ENCODE measurements at regions not wholly inside any gene's neighbourhood (a gene's known extent, or its start where the extent isn't known, plus 50 kb on each side); places are given as distances from the start of the nearest gene placed in this dataset.

DNA sequence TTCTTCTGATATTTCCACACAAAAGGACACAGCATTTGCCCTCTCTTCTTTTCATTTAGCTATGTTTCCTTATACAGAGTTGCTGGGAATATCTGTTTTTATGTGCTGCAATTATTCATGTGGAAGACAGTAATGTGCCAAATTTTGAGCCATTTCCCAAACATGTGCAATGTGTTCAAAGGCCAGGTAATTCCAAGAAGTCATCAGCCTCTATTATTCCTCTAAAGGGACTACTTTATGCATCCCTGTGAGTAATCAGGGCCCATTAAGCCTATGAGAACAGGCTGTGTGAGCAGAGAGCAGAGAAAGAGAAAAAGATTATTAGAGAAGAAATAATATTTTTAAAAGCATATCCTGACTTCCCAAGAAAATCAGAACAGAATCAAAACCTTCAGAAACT lies 107.6 kb upstream of the OSR1 start:
- no peak overlapping the region for H3K4me3 ChIP-seq (replicated peaks; ENCODE audit: low read depth, low read length)
- DNase-seq (ENCODE audit: extremely low read depth, insufficient read length), result no peak
- TF ChIP-seq CTCF (IDR thresholded peaks at IDR 0.05; ENCODE audit: insufficient read depth, low read length, poor library complexity, severe bottlenecking), result no peak
- H3K36me3 ChIP-seq (ENCODE audit: control insufficient read depth, insufficient read depth, low read length), result no peaks in the 10 kb centered on the region
- no peaks in the 10 kb centered on the region for H3K27me3 ChIP-seq (replicated peaks; ENCODE audit: control insufficient read depth, insufficient read depth, low read length)

GRCh38 chr2:19462256-19462645 lies 103.8 kb upstream of the OSR1 start:
- no peaks in the 10 kb centered on the region for H3K36me3 ChIP-seq (ENCODE audit: control insufficient read depth, insufficient read depth, low read length)
- H3K27me3 ChIP-seq (replicated peaks; ENCODE audit: control insufficient read depth, insufficient read depth, low read length), result no peaks in the 10 kb centered on the region
- no peak for TF ChIP-seq CTCF (IDR thresholded peaks at IDR 0.05; ENCODE audit: insufficient read depth, low read length, poor library complexity, severe bottlenecking)
- no peak overlapping the region for H3K4me3 ChIP-seq (replicated peaks; ENCODE audit: low read depth, low read length)
- no peak for DNase-seq (ENCODE audit: extremely low read depth, insufficient read length)

DNA sequence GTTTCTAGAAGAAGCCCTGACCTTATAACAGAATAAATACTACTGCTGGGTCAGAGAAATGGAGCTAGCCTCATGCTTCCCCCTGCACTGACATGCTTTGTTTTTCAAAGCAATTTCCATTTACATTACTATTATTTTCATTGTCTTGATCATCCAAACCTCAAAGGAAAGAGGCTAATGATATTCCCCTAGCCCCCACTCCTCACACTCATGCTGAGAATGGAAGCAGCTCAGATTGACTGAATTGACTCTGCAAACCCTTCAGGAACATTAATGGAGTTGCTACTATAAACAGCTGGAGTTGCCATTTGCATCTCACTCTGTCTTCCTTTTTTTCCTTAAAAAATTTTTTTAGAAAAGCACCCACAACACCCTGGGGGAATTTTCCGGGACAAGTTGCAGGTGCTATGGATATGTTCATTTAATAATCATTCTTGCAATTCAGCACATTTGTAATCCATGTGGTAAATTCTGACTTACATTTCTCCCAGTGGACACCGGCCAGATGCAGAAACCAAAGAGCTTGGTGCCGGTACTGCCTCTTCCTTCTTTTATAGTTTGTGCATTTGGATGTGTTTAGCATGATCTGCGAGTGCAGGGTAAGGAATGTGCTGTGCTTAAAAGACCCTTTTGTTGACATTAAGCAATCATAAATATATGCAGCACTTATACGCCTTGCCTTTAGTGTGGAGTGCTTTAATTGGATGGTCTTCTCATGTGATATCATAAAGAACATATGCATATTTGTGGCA lies 103.3 kb upstream of the OSR1 start:
- Histone ChIP-seq H3K36me3 (ENCODE audit: control insufficient read depth, insufficient read depth, low read length) (no peaks in the 10 kb centered on the region), H3K4me3 (replicated peaks; ENCODE audit: low read depth, low read length) (no peak overlapping the region), H3K27me3 (replicated peaks; ENCODE audit: control insufficient read depth, insufficient read depth, low read length) (no peaks in the 10 kb centered on the region)
- no peak for TF ChIP-seq CTCF (IDR thresholded peaks at IDR 0.05; ENCODE audit: insufficient read depth, low read length, poor library complexity, severe bottlenecking)
- DNase-seq (ENCODE audit: extremely low read depth, insufficient read length), result no peak

DNA sequence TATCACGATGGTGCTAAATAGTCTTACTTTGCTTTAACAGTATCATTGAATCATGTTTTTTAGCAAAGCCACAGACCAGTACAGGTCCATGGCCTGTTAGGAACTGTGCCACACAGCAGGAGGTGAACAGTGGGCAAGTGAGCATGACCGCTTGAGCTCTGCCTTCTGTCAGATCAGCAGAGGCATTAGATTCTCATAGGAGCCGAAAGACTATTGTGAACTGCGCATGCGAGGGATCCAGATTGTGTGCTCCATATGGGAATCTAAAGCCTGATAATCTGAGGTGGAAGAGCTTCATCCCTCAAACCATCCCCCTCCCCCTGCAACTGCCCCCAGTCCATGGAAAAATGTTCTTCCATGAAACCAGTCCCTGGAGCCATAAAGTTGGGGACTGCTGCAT lies 102.3 kb upstream of the OSR1 start:
- TF ChIP-seq CTCF (IDR thresholded peaks at IDR 0.05; ENCODE audit: insufficient read depth, low read length, poor library complexity, severe bottlenecking), result no peak
- DNase-seq (ENCODE audit: extremely low read depth, insufficient read length), result no peak
- no peak overlapping the region for H3K4me3 ChIP-seq (replicated peaks; ENCODE audit: low read depth, low read length)
- H3K36me3 ChIP-seq (ENCODE audit: control insufficient read depth, insufficient read depth, low read length), result no peaks in the 10 kb centered on the region
- H3K27me3 ChIP-seq (replicated peaks; ENCODE audit: control insufficient read depth, insufficient read depth, low read length), result no peaks in the 10 kb centered on the region

- no peak for TF ChIP-seq CTCF (IDR thresholded peaks at IDR 0.05; ENCODE audit: insufficient read depth, low read length, poor library complexity, severe bottlenecking)
- DNase-seq (ENCODE audit: extremely low read depth, insufficient read length), result no peak
- H3K36me3 ChIP-seq (ENCODE audit: control insufficient read depth, insufficient read depth, low read length), result no peaks in the 10 kb centered on the region
These were observed 100.1 kb upstream of the OSR1 start for GRCh38 chr2:19458427-19459003.

More at GRCh38 chr2:19458427-19459003, 100.1 kb upstream of the OSR1 start:
- no peaks in the 10 kb centered on the region for H3K27me3 ChIP-seq (replicated peaks; ENCODE audit: control insufficient read depth, insufficient read depth, low read length)
- no peak overlapping the region for H3K4me3 ChIP-seq (replicated peaks; ENCODE audit: low read depth, low read length)
